Vagina (tissue), 2 donors: ENCODE measurements at regions not wholly inside any gene's neighbourhood (a gene's known extent, or its start where the extent isn't known, plus 50 kb on each side); places are given as distances from the start of the nearest gene placed in this dataset.

Experiments used
- DNase-seq, 2 donors: peaks; one replicate each; pipeline ENCODE4 v3.0.0-alpha.2; 2017; ENCODE audit errors: extremely low spot score in 2 of 2
- H3K27ac ChIP-seq: fragments of 200-600 bp; sonication (generic); one replicate; pipeline ENCODE4 v1.5.1; 2019
- H3K27me3 ChIP-seq: fragments of 200-600 bp; sonication (generic); one replicate; pipeline ENCODE4 v1.5.1; 2019
- H3K36me3 ChIP-seq, 2 donors: fragments of 200-600 bp; sonication (generic); one replicate each; pipeline ENCODE4 v1.5.1; 2017 to 2019
- H3K4me1 ChIP-seq: fragments of 200-600 bp; sonication (generic); one replicate; pipeline ENCODE4 v1.5.1; 2019
- H3K4me3 ChIP-seq, 2 donors: fragments of 200-600 bp; sonication (generic); 1 replicate in 1 of 2; 2 replicates in 1 of 2; pipeline ENCODE4 v1.5.1; 2016 to 2019
- H3K9me3 ChIP-seq: fragments of 200-600 bp; sonication (generic); one replicate; pipeline ENCODE4 v1.5.1; 2019
- POLR2A ChIP-seq, 2 donors: fragments of 450-650 bp; IDR thresholded peaks; one replicate each; pipeline ENCODE4 v1.6.1; 2017; ENCODE audit warnings: antibody characterized with exemption in 2 of 2, mild to moderate bottlenecking in 2 of 2, moderate library complexity in 2 of 2
- POLR2AphosphoS5 ChIP-seq, 2 donors: sonication (generic); formaldehyde crosslinking; IDR thresholded peaks; one replicate each; pipeline ENCODE4 v1.9.0; 2017; ENCODE audit warnings: antibody characterized with exemption in 2 of 2, mild to moderate bottlenecking in 2 of 2, low read depth in 1 of 2; ENCODE audit not compliant: insufficient read depth in 1 of 2
- intact Hi-C: fragments of 100-400 bp; cut with DNase I; formaldehyde crosslinking; loops from one replicate; pipeline ENCODE4 v1.15.1; 2023
- TF ChIP-seq, protein P1 (sequence below), 3 experiments: fragments of 450-650 bp in 2 of 3; fragments of 200-600 bp in 1 of 3; sonication (generic) in 1 of 3; IDR thresholded peaks; one replicate each; pipeline ENCODE4 v1.5.1; 2017 to 2019; ENCODE audit warnings: antibody characterized with exemption in 3 of 3, mild to moderate bottlenecking in 2 of 3, moderate library complexity in 2 of 3

DNA sequence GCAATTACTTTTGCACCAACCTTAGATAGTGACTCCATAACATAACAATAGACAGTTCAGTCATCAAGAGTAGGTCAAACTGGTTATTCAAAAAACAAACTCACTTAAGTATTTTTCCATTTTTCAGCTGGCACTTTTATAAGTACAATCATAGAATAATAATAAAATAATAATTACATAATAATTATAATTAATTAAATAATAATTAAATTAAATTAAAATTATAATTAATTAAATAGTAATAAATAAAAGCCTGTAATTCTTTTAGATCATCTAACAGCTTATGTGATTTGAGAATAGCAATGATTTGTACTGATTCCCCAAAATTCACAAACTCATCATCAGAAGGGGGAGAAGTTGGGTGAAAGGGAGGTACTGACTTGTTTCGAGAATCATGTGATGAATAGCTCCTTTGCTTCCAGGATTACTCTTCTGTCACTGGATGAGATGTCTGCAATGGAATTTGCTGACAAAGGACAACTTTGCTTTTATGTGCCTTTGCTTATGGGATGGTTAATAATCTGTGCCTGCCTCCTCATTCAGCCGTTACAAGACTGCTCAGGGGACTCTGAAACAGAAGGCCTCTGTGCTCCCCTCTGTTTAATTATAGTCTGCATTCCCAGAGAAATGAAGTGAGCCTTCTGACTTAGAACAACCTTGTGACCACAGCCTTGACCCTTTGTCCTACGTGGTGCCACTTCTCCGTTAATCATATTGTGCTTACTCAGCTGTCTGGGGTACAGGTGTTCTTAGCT lies 104.8 kb upstream of the ENPEP start:
- Histone ChIP-seq H3K4me1 (no peaks in the 10 kb centered on the region), H3K4me3 (no peak overlapping the region), H3K27me3 (no peaks in the 10 kb centered on the region), H3K27ac (no peak overlapping the region), H3K36me3 (no peaks in the 10 kb centered on the region), H3K9me3 (no peaks in the 10 kb centered on the region)
- DNase-seq: no peak
- no peak for TF ChIP-seq POLR2AphosphoS5 (IDR thresholded peaks at IDR 0.05; ENCODE audit: insufficient read depth in 1 of 2, low read depth in 1 of 2)
- TF ChIP-seq, protein P1, sequence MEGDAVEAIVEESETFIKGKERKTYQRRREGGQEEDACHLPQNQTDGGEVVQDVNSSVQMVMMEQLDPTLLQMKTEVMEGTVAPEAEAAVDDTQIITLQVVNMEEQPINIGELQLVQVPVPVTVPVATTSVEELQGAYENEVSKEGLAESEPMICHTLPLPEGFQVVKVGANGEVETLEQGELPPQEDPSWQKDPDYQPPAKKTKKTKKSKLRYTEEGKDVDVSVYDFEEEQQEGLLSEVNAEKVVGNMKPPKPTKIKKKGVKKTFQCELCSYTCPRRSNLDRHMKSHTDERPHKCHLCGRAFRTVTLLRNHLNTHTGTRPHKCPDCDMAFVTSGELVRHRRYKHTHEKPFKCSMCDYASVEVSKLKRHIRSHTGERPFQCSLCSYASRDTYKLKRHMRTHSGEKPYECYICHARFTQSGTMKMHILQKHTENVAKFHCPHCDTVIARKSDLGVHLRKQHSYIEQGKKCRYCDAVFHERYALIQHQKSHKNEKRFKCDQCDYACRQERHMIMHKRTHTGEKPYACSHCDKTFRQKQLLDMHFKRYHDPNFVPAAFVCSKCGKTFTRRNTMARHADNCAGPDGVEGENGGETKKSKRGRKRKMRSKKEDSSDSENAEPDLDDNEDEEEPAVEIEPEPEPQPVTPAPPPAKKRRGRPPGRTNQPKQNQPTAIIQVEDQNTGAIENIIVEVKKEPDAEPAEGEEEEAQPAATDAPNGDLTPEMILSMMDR (IDR thresholded peaks at IDR 0.05): no peak
- no peak for TF ChIP-seq POLR2A (IDR thresholded peaks at IDR 0.05)
- intact Hi-C loops: no loop called here

DNA sequence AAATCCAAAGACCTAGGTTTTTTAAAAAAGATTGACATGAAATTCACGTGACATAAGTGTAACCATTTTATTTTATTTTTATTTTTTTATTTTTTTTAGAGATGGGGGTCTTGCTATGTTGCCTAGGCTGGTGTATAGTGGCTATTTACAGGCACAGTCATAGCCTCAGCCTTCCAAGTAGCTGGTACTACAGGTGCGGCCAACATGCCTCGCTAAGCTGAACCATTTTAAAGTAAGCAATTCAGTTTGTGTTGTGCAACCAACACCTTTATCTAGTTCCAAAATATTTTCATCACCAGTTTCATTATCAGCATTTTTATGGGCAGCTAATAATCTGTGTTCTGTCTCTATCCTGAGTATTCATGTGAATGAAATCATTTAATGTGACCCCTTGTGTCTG lies 107.5 kb upstream of the ENPEP start:
- DNase-seq: no peak
- Histone ChIP-seq H3K27me3 (no peaks in the 10 kb centered on the region), H3K27ac (no peak overlapping the region), H3K9me3 (no peaks in the 10 kb centered on the region), H3K4me3 (no peak overlapping the region), H3K4me1 (no peaks in the 10 kb centered on the region), H3K36me3 (no peaks in the 10 kb centered on the region)
- intact Hi-C loops: no loop called here
- no peak for TF ChIP-seq POLR2AphosphoS5 (IDR thresholded peaks at IDR 0.05; ENCODE audit: insufficient read depth in 1 of 2, low read depth in 1 of 2)
- TF ChIP-seq, protein P1 (IDR thresholded peaks at IDR 0.05): no peak
- no peak for TF ChIP-seq POLR2A (IDR thresholded peaks at IDR 0.05)

DNA sequence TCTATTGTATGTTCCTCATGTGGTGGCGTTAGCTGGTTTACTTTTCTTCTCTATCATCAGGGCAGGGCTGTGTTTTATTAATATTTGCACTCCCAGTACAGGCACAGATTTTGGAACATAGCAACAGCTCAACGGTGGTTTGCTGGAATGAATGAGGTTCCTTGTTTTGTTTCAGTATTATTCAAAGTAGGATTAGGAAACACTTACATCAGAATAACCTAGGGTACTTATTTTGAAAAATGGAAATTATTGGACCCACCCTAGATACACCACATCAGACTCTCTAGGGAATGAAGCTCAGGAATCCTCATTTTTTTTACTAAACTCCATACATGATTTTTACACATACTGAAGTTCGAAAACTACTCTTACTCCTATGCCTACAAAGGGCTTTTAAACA lies 108.8 kb upstream of the ENPEP start:
- Histone ChIP-seq H3K27ac (no peak overlapping the region), H3K36me3 (no peaks in the 10 kb centered on the region), H3K9me3 (no peaks in the 10 kb centered on the region), H3K4me1 (no peaks in the 10 kb centered on the region), H3K27me3 (no peaks in the 10 kb centered on the region), H3K4me3 (no peak overlapping the region)
- no peak for TF ChIP-seq POLR2A (IDR thresholded peaks at IDR 0.05)
- TF ChIP-seq, protein P1 (IDR thresholded peaks at IDR 0.05): no peak
- intact Hi-C loops: no loop called here
- no peak for DNase-seq

DNA sequence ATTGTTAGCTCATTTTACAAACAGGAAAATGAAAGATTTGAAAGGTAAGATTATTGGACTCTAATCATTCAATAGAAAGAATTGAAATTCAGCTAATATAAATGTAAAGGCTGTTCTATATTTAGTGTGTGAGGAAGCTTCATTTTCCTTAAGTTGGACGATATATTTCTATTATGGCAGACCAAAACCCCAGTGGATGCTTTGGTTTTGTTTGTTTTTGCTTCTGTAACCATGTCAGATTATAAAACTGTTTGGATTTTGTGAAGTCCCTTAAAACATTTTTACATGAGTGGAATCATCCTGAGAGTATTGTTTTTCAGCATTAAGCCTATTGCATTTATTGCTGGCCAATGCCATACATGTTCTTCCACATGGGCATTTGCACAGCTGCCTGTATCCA lies 110.2 kb upstream of the ENPEP start:
- DNase-seq: no peak
- Histone ChIP-seq H3K36me3 (no peaks in the 10 kb centered on the region), H3K27me3 (no peaks in the 10 kb centered on the region), H3K4me1 (no peaks in the 10 kb centered on the region), H3K9me3 (no peaks in the 10 kb centered on the region), H3K27ac (no peak overlapping the region), H3K4me3 (no peak overlapping the region)
- no peak for TF ChIP-seq POLR2A (IDR thresholded peaks at IDR 0.05)
- TF ChIP-seq, protein P1 (IDR thresholded peaks at IDR 0.05): no peak
- TF ChIP-seq POLR2AphosphoS5 (IDR thresholded peaks at IDR 0.05; ENCODE audit: insufficient read depth in 1 of 2, low read depth in 1 of 2): no peak
- intact Hi-C loops: no loop called here

DNA sequence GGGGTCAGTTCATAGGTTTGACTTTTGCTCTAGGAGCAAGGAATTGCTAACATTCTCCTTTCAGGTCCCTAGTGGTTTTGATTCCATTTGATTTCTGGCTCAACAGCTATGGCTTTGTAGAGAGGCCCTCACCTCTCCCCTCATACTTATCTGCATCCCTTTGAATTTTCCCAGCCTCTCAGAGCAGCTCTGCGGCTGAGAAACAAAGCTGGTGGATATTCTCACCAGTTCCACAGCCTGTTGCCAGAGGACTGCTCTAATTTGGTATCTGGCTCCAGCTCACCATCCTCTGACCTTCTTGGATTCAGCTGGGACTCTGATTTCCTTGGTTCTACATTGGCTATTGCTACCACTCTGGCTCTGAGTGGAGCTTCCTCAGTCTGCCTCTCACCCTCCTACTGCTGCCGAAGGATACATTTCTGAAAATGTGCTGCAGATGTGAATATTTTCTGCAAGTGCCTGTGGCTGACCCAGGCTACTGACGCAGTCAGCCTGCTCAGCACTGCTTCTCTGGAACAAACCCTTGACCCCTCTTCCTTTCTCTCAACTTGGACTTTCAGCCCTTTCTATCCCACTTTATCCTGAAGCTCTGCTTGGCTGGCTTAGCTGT lies 110.9 kb upstream of the ENPEP start:
- H3K36me3 ChIP-seq: no peaks in the 10 kb centered on the region
- TF ChIP-seq, protein P1 (IDR thresholded peaks at IDR 0.05): no peak
- TF ChIP-seq POLR2A (IDR thresholded peaks at IDR 0.05) (no peak), POLR2AphosphoS5 (IDR thresholded peaks at IDR 0.05; ENCODE audit: insufficient read depth in 1 of 2, low read depth in 1 of 2) (no peak)
- no peak overlapping the region for H3K27ac ChIP-seq
- no peak overlapping the region for H3K4me3 ChIP-seq
- H3K4me1 ChIP-seq: no peaks in the 10 kb centered on the region
- intact Hi-C loops: no loop called here
- no peaks in the 10 kb centered on the region for H3K9me3 ChIP-seq
- H3K27me3 ChIP-seq: no peaks in the 10 kb centered on the region
- no peak for DNase-seq
